A549 (cell line): ENCODE measurements at regions not wholly inside any gene's neighbourhood (a gene's known extent, or its start where the extent isn't known, plus 50 kb on each side); places are given as distances from the start of the nearest gene placed in this dataset.
"Not testable (repeated sequence)": the region's sequence is repeated elsewhere in the genome, so short reads cannot be mapped to it uniquely, and the experiment has no call there.

Experiments
- ATAC-seq, 2 experiments: fragments of 200-7000 bp in 1 of 2; fragments of >200 bp in 1 of 2; cut with Nextera tagmentation in 1 of 2; cut with Tn5 transposase in 1 of 2; 3 replicates each; pipeline versions ENCODE4 v1.8.0 to v1.9.1; 2018 to 2020; ENCODE audit warnings: mild to moderate bottlenecking in 1 of 2, moderate library complexity in 1 of 2
- CTCF ChIA-PET: fragments of 300-600 bp; sonication (Branson Sonifier 250); formaldehyde crosslinking; extraction: SDS; loops from one replicate; lab custom pipeline; 2021; ENCODE audit warnings: antibody characterized with exemption, inconsistent platforms; lab: Yijun Ruan, JAX
- POLR2A ChIA-PET: fragments of 350-600 bp; formaldehyde crosslinking; extraction: SDS; loops from one replicate; lab custom pipeline; 2021; ENCODE audit warnings: antibody characterized with exemption, inconsistent platforms; lab: Yijun Ruan, JAX
- DNase-seq, 2 experiments: peaks; one replicate each; pipeline versions ENCODE4 v3.0.0 to v3.0.0-alpha.2; 2011 to 2016; ENCODE audit warnings: low read depth in 1 of 2, low spot score in 1 of 2
- FAIRE-seq: peaks from 2 replicates; lab custom pipeline; 2011; peaks lifted over from hg19 to GRCh38; lab: Jason Lieb, UNC
- H3K27ac ChIP-seq, 2 experiments: fragments of >200 bp; sonication (Bioruptor Twin); formaldehyde crosslinking; 3 replicates each; pipeline ENCODE4 v1.5.1; 2016 to 2017
- H3K4me1 ChIP-seq: fragments of >200 bp; sonication (Bioruptor Twin); formaldehyde crosslinking; 3 replicates; pipeline ENCODE4 v1.6.1; 2016
- H3K4me2 ChIP-seq: fragments of >200 bp; sonication (Bioruptor Twin); formaldehyde crosslinking; 3 replicates; pipeline ENCODE4 v1.6.1; 2016
- H3K4me3 ChIP-seq: fragments of >200 bp; sonication (Bioruptor Twin); formaldehyde crosslinking; 3 replicates; pipeline ENCODE4 v1.5.1; 2016
- H3K9me3 ChIP-seq: fragments of >200 bp; sonication (Bioruptor Twin); formaldehyde crosslinking; 3 replicates; pipeline ENCODE4 v1.6.1; 2016
- RAD21 ChIP-seq, 2 experiments: fragments of >200 bp in 1 of 2; sonication (Bioruptor Twin) in 1 of 2; formaldehyde crosslinking in 1 of 2; IDR thresholded peaks in 1 of 2; conservative IDR thresholded peaks in 1 of 2; 2 replicates in 1 of 2; 3 replicates in 1 of 2; pipeline ENCODE4 v1.6.1; 2012 to 2018; ENCODE audit warnings: inconsistent platforms in 1 of 2
- WGBS: methylation state at CpG from one replicate; pipeline ENCODE4 v1.1.6; 2017; ENCODE audit errors: missing lambda C conversion rate; 5-methylcytosine and 5-hydroxymethylcytosine counted together
- TF ChIP-seq, protein P1 (sequence below): fragments of >200 bp; sonication (Bioruptor Twin); formaldehyde crosslinking; IDR thresholded peaks from 3 replicates; pipeline ENCODE4 v1.5.1; 2016

DNA sequence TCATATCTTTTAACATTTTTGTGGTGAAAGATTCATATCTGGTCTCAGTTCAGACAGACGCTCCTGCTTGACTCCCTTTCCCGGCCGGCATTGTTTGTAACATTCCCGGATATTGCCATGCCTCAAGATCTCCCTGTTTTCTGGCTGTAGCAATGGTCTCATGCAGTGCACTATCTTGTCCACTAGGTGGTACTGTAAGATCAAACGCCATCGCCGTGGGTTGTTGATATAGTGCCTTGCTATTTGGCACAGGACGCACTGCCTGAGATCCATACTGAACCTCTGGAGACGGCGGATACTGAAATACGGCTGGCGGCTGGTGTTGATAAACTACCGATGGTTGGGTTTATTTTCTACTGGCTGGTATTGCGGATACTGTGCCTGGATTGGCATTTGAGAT, 218.6 kb downstream of the ADRA2C start:
- ATAC-seq, H3K9me3 ChIP-seq, H3K4me1 ChIP-seq, POLR2A ChIA-PET, CTCF ChIA-PET, FAIRE-seq, DNase-seq, H3K4me3 ChIP-seq, H3K27ac ChIP-seq: not testable (repeated sequence)
- H3K4me2 ChIP-seq: peak overlapping the region; percentile 34; the same call in 1 of the 3 replicates
- 2% methylated on average over 4 of the region's 14 CpGs for WGBS
- peak; percentile 17; a peak in 2 of 5 replicates for TF ChIP-seq RAD21 (conservative IDR thresholded peaks at IDR 0.05 in 1 of 2, IDR thresholded peaks at IDR 0.05 in 1 of 2)
- TF ChIP-seq, protein P1, sequence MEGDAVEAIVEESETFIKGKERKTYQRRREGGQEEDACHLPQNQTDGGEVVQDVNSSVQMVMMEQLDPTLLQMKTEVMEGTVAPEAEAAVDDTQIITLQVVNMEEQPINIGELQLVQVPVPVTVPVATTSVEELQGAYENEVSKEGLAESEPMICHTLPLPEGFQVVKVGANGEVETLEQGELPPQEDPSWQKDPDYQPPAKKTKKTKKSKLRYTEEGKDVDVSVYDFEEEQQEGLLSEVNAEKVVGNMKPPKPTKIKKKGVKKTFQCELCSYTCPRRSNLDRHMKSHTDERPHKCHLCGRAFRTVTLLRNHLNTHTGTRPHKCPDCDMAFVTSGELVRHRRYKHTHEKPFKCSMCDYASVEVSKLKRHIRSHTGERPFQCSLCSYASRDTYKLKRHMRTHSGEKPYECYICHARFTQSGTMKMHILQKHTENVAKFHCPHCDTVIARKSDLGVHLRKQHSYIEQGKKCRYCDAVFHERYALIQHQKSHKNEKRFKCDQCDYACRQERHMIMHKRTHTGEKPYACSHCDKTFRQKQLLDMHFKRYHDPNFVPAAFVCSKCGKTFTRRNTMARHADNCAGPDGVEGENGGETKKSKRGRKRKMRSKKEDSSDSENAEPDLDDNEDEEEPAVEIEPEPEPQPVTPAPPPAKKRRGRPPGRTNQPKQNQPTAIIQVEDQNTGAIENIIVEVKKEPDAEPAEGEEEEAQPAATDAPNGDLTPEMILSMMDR: 0 out of 3 replicates have a peak, but pooled peaks have one; percentile 8

DNA sequence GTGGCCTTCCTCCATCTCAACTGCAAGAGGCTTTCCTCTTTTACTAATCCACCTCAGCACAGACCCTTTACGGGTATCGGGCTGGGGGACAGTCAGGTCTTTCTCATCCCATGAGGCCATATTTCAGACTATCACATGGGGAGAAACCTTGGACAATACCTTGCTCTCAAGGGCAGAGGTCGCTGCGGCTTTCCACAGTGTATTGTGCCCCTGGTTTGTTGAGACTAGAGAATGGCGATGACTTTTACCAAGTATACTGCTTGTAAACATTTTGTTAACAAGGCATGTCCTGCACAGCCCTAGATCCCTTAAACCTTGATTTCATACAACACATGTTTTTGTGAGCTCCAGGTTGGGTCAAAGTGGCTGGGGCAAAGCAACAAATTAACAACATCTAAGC, 220.2 kb downstream of the ADRA2C start:
- 0% methylated on average over 1 of the region's 5 CpGs for WGBS

DNA sequence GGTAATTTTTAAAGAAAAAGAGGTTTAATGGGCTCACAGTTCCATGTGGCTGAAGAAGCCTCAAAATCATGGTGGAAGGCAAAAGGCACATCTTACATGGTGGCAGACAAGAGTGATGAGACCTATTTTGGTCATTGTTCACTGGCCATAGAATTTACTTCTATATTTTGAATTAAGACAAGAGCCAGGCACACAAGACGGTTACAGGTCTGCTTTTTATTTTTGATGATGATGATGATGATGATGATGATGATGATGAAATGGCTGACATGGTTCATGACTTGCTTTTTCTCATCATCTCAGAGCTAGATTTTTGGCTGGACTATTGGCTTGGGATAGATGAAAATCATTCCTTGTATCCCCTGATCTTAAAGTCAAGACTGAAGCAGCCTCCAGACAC, 229.3 kb downstream of the OTOP1 start:
- DNase-seq, H3K4me1 ChIP-seq, H3K4me2 ChIP-seq, ATAC-seq, FAIRE-seq, H3K4me3 ChIP-seq, POLR2A ChIA-PET, CTCF ChIA-PET, H3K9me3 ChIP-seq, H3K27ac ChIP-seq: not testable (repeated sequence)
- WGBS: 10% methylated on average over 1 of the region's 1 CpG

More for the DNA sequence above, 220.2 kb downstream of the ADRA2C start:
- CTCF ChIA-PET, DNase-seq, POLR2A ChIA-PET, H3K4me2 ChIP-seq, H3K4me3 ChIP-seq, H3K27ac ChIP-seq, ATAC-seq, FAIRE-seq, H3K9me3 ChIP-seq, H3K4me1 ChIP-seq: not testable (repeated sequence)

- H3K4me3 ChIP-seq, H3K9me3 ChIP-seq, FAIRE-seq, CTCF ChIA-PET, ATAC-seq, H3K4me2 ChIP-seq, DNase-seq, H3K4me1 ChIP-seq, H3K27ac ChIP-seq, POLR2A ChIA-PET: not testable (repeated sequence)
- 31% methylated on average over 5 of the region's 5 CpGs for whole genome bisulfite sequencing
Observed at GRCh38 chr4:4004036-4004435, 222.7 kb downstream of the OTOP1 start.

DNA sequence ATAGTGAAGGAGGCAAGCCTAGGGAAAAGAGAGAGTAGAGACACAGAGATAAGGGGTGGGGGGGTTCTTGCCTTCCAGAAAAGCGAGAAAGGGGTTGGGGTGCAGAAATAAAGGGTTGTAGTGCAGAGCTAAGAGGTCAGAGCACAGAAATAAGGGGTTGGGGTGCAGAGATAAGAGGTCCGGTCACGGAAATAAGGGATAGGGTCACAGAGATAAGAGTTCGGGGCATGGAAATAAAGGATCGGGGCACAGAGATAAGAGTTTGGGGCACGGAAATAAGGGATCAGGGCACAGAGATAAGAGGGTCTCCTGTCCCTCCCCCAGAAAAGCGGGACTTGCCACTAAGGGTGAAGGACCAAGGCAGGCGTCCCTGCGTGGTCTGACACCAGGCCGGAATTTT, 222.0 kb downstream of the OTOP1 start:
- 47% methylated on average over 10 of the region's 10 CpGs for WGBS

DNA sequence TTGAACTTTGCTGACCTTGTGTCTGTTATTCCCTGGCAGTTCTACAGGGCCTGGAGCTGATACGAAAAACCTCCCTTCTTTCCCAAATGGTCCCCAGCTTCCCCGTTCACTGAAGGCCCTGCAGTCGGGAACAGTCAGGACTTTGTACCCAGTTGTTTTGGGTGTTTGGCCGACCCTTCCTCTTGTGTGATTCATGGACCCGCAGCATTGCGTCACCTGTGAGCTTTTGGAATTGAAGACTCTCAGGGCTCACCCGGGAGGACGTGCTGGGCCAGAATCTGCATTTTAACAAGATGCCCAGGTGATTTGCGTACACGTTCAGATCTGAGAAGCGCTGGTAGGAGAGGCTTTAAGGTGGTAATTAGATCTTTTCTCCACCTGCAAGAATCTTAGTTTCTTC, 220.4 kb downstream of the OTOP1 start:
- CTCF ChIA-PET, H3K4me2 ChIP-seq, ATAC-seq, DNase-seq, H3K9me3 ChIP-seq, FAIRE-seq, H3K27ac ChIP-seq, H3K4me3 ChIP-seq, H3K4me1 ChIP-seq, POLR2A ChIA-PET: not testable (repeated sequence)
- 66% methylated on average over 11 of the region's 11 CpGs for WGBS

More for the DNA sequence above, 222.0 kb downstream of the OTOP1 start:
- H3K4me3 ChIP-seq, CTCF ChIA-PET, DNase-seq, H3K9me3 ChIP-seq, H3K27ac ChIP-seq, ATAC-seq, POLR2A ChIA-PET, H3K4me1 ChIP-seq, H3K4me2 ChIP-seq, FAIRE-seq: not testable (repeated sequence)

GRCh38 chr4:4019071-4019470, 207.7 kb downstream of the OTOP1 start:
- H3K9me3 ChIP-seq, DNase-seq, FAIRE-seq, H3K4me3 ChIP-seq, H3K4me1 ChIP-seq, H3K27ac ChIP-seq, POLR2A ChIA-PET, CTCF ChIA-PET, H3K4me2 ChIP-seq, ATAC-seq: not testable (repeated sequence)
- WGBS: 20% methylated on average over 3 of the region's 7 CpGs

DNA sequence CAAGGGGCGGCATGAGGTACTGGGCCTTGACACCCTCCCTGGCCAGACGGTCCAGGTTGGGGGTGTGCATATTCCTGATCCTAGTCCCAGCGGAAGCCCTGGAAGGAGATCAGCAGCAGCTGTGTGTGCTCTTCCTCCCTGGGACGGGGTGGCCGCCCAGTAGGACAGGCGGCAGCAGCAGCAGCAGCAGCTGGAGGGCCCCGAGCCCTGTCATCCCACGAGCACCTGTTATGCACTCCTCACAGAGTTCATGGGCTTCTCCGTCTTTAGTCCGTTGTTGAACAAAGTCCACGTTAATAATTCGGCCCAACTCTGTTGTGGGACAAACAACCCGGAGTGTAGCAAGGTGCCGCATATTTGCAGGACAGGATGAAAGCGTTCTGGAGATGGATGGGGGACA, 205.6 kb downstream of the OTOP1 start:
- DNase-seq, H3K4me1 ChIP-seq, H3K9me3 ChIP-seq, ATAC-seq, H3K4me2 ChIP-seq, POLR2A ChIA-PET, H3K4me3 ChIP-seq, H3K27ac ChIP-seq, FAIRE-seq, CTCF ChIA-PET: not testable (repeated sequence)
- no CpG with 5 or more reads among the region's 15 CpGs for WGBS
